NCI-H2227 (cell line): ENCODE measurements at regions not wholly inside any gene's neighbourhood (a gene's known extent, or its start where the extent isn't known, plus 50 kb on each side); places are given as distances from the start of the nearest gene placed in this dataset.

ENCODE experiments used
- DNase-seq: peaks from one replicate; lab custom pipeline; 2025; ENCODE audit not compliant: unreplicated experiment; lab: John Stamatoyannopoulos, UW

- DNase-seq: no peak
These were observed 103.4 kb downstream of the QRFPR start for GRCh38 chr4:121277194-121278105.

DNA sequence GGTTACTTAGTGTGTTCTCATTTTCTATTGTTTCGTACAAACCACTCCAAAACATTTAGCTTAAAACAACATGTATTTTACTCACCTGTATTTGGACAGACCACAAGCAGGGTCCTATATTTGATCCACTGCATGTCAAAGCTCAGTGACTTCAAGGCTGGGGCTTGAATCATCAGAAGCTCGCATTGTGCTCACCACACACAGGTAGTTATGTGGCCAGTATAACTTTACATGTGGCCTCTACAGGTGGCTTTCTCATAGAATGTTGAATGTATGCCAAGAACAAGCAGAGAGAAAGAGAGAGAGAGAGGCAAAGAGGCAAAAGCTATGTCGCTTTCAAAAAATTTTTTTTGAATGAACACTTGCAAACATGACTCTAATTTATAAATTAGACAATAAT, 107.6 kb downstream of the QRFPR start:
- DNase-seq: no peak

DNA sequence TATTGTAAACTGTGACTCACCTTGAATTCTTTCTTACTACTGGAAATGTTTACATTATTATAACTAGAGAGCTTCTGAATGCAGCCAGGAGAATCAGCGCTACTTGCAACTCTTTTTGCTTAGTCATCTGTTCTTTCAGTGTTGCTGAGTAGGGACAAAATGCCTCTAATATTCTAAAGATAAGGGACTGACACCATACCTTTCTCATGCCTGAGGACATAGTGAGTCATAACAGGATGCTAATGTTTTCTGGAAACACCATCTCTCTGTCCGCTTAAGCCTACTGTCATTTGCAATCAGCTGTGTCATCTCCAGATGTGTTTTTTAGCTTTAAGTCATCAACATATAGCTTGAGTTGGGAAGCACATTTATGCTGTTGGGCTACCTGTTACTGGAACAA, 108.3 kb downstream of the QRFPR start:
- DNase-seq: no peak

GRCh38 chr4:121270389-121270788, 106.3 kb upstream of the TNIP3 start:
- DNase-seq: no peak

- DNase-seq: no peak
These were observed 104.9 kb upstream of the TNIP3 start for GRCh38 chr4:121269001-121269400.

DNA sequence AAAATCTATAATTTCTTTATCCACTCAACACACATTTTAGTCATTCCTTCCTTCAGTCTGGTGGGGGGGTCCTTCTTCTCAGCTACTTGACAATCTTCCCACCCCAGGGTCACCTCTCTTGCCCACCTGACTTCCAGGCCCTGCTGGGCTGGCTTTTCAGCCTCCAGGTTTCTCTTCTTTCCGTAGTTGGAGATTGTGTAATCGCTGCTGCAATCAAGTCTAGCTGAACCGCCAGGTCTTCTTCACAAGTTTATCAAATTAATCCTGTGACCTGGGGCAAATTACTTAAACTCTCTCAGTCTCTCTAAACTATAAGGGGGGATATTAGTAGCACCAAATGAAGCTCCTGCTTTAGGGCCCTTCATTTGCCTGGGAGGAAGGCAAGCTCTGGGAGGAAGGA, 102.9 kb upstream of the TNIP3 start:
- DNase-seq: no peak

GRCh38 chr4:121256887-121257466, 92.9 kb upstream of the TNIP3 start:
- no peak for DNase-seq

DNA sequence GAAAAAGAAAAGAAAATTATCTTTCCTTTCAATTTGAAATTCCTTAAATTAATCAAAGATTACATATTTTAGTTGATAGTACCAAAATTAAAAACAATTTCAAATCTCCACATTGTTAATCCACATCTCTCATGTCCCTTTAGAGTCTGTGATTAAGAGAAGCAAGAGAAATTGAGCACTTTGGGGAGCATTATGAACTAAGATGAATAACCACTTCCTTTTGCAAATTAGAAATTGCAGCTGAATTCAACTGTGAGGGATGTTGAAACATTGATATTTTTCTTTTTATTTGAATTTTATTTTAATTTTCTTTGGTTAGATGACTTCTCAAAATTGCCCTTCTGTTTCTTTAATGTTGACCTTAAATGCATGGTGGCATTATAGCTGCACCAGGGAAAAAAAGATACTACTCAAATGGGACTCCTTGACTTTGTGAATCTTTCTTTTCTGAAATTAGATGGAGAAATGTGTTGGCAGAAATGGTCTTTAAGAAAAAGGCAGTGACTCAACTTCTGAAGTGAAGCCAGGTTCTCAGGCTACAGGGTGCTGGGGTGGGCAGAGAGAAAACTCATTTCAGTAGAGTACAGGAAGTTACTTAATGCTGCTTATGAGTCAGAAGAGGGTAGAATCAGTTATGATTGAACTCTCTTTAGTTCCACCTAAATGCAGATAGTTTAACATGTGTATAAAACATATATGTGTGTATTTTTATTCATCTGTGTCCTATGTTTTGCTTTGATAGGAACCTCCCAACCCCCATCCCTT, 92.0 kb upstream of the TNIP3 start:
- no peak for DNase-seq

GRCh38 chr4:121253961-121254360, 89.8 kb upstream of the TNIP3 start:
- no peak for DNase-seq

- peak; percentile 27 for DNase-seq
These were observed 88.2 kb upstream of the TNIP3 start for GRCh38 chr4:121252224-121252806.

GRCh38 chr4:121248747-121249146, 84.6 kb upstream of the TNIP3 start:
- no peak for DNase-seq

GRCh38 chr4:121246698-121247097, 82.6 kb upstream of the TNIP3 start:
- no peak for DNase-seq

DNA sequence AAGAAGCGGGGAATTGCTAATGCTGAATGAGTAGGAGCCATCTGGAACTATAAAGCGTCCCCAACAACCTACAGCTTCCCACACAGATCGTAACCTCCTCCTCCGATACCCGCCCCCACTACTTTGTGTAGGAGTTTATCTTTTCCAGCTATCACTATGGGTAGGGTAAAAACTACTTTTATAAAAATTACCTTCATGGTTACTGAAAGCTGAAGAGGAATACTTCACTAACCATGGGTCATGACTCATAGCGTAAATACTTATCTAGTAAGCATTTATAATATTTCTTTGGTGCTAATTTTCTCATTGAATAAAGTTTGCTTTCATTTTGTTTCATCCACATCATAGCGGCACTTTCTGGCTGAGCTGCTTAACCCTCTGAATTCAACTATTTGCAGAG, 79.4 kb upstream of the TNIP3 start:
- DNase-seq: no peak

DNA sequence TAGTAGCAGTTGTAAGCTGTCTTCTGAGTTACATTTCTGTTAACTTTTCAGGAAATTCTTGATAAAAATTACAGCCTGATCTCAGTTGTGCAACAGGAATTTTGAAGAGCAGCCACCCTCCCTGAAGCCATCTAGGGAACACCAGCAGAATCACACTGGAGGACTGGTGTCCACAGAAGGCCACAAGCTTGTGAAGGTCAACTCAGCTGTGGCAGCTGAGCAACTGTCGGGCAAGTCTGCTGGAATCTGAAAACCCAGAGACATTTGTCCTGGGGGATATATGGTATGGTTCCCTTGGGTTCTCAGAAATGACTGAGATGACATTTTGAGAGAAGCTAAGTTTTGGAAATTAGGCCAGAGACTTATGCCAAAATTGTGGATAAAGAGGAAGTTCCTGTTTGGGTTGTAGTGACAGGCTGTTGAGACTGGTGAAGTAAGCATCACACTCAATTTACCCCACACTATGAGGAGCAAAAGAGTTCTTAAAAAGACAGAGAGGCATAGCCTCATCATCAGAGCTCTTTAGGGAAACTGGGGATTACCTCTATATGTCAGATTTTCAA, 78.1 kb upstream of the TNIP3 start:
- DNase-seq: no peak

DNA sequence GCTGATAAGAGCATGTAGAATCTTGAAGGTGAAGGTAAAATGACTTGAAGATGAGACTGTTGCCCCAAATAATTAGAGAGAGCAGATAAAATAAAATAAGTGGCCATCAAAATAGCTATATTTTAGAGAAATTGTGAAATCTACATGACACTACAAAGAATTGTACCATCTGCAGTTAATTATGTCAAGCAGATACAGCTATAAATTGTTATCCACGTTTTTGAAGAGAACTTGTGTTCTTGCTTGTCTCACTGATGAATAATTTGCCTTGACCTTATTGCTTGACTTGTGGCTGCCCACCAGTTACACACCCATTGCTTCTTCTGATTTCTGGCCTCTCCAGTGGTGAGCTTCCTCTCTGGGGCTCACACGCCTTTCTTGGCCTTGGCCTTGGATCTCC, 75.8 kb upstream of the TNIP3 start:
- no peak for DNase-seq

- DNase-seq: no peak
These were observed 74.3 kb upstream of the TNIP3 start for GRCh38 chr4:121238461-121238860.

DNA sequence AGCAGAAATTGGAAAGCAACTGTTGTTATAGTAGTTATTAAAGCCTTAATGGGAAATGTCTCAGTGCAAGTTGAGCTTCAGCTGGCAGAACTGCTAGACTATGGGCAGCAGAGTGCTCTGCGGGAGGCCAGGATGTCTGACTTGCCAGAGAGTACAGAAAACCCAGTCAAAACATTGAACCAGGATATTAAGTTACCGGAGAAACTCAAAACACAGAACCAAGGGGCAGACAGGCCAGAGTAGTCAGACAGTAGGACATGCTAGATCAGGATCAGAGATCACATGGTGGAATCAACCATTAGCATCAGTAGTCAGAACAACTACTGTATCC, 72.9 kb upstream of the TNIP3 start:
- no peak for DNase-seq

DNA sequence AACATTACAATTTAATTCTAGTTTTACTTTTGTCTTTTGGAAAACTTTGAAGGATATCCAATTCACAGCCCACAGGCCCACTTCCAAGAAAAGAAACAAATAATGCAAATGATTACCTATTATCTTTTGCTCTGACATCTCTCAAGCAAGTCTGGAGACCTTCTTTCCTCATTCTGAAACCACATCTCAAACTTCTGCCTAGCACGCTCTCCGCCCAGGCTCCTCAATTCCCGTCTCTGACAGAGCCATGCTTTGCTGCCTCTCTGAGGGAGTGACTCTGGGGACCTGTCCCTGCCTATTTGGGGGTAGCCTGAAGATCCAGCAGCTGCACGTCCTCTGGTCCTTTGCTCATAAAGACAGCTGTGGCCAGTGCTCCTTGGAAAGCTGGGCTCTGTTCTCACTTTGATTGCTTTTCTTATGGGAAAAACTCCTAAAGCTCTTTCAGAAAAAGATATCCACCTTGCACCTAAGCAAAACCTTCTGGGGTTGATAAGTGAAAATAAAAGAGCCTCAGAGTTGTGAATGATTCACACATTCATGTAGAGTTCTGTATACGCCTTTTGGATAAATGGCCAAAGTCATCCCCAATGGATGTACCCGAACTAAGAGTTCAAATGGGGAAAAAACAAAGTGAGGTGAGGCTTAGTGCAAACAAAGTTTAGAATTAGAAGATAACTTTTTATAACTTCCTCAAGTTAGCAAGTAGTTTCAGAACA, 72.4 kb upstream of the TNIP3 start:
- DNase-seq: no peak

DNA sequence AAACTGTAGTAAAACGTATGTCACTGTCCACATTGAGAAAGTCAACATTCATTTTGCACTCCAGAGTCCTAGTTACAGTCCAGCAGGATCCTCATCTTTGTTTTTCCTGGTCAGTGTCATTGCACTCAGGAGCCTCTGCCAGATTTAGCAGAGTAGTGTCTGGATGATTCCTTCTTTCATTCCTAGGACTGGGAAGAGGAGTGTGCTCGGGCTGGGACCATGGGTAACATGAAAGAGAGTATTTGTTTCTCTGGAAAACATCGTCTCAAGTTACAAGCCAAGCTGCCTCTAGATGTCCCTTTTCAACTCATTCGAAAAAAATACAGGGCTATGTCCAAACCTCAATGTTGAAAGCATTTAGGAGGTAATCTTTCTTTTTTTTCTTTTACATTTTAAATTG, 69.9 kb upstream of the TNIP3 start:
- no peak for DNase-seq

GRCh38 chr4:121229993-121230392, 65.9 kb upstream of the TNIP3 start:
- no peak for DNase-seq

- DNase-seq: no peak
These were observed 64.7 kb upstream of the TNIP3 start for GRCh38 chr4:121228848-121229247.
